NOMO-1 treated with DMSO at 0.1 percent for 48 hours (cell line): ENCODE measurements at regions not wholly inside any gene's neighbourhood (a gene's known extent, or its start where the extent isn't known, plus 50 kb on each side); places are given as distances from the start of the nearest gene placed in this dataset.

Source experiments
- DNase-seq: peaks from one replicate; lab custom pipeline; 2025; ENCODE audit not compliant: unreplicated experiment; lab: John Stamatoyannopoulos, UW

- no peak for DNase-seq
These were observed 615.3 kb downstream of the BCL11A start for GRCh38 chr2:59938181-59938580.

DNA sequence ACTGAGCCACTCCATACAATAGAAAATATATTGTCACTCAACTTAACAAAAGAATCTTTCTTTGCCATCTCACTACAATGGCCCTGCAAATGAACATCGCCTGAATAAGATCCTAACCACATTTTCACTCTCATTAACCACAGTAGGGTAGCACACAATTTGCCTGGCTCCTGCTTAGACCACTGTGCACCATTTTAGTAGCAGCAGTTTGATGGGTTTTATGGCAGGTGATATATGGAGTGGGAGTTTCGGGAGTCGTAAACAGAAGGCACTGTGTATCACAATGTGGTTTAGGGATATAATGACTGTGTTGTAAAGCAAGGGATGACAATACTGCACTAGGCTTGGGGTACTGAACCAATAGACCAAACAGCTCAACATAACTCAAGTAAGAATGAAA lies 617.4 kb downstream of the BCL11A start:
- DNase-seq, result no peak

DNA sequence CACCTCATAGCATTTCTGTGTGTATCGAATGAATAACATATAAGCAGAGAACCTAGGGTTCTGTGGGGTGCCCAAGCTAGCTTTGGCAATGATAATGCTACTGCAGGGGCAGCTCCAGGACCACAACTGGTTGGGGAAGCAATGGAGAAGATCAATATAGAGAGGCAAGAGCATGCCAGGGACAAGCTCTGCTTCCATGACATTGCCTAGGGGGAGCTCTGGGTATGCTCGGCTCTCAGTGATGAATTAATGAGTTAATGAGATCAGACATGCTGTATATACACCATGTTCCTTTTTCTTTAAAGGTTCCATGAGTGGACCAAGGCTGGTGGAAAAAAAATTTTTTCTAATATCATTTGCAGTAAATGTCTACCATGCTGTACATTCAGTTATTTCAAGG lies 618.4 kb downstream of the BCL11A start:
- no peak for DNase-seq

GRCh38 chr2:59933948-59934347 lies 619.5 kb downstream of the BCL11A start:
- DNase-seq, result no peak

- no peak for DNase-seq
These were observed 621.1 kb downstream of the BCL11A start for GRCh38 chr2:59932341-59932740.

GRCh38 chr2:59930430-59930829 lies 623.0 kb downstream of the BCL11A start:
- DNase-seq, result no peak

DNA sequence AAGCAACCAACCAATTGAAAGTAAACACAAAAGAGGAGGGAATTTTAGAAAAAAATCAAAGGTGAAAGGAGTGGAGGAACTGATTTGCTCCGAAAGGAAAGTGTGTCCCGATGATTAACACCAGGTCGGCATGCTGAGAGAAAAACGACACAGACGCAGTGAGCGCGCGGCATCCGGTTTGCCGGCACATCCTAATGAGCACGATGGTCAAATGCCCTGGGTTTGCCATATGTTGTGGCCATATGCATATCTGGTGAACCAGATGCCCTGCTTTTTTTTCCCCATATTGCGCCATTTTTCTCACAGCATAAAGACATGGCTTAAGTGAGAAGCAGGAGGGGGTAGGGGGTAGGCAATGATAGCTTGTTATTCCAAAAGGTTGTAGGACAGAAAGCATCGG lies 626.7 kb downstream of the BCL11A start:
- DNase-seq, result no peak

GRCh38 chr2:59925321-59925720 lies 628.1 kb downstream of the BCL11A start:
- no peak for DNase-seq

- no peak for DNase-seq
These were observed 629.1 kb downstream of the BCL11A start for GRCh38 chr2:59924346-59924745.

GRCh38 chr2:59922450-59922849 lies 631.0 kb downstream of the BCL11A start:
- DNase-seq, result no peak

DNA sequence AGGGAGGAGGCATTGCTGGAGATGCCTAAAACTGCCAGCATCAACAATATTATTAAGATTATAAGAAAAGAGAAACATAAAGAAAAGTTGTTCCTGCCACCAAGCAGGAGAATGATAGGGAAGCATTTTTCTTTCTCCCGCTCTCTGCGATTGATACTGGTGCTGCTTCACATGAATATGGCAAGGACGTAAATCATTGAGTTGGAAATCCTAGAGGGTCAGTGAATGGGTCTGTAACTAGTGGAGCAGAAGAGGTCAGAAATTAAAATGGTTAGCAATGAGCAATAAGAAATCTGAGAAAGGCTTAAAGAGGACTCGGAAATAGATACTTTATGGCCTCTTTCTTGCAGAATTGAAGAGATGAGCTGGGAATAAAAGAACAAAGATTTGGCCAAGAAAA lies 631.7 kb downstream of the BCL11A start:
- DNase-seq, result no peak

- no peak for DNase-seq
These were observed 632.5 kb downstream of the BCL11A start for GRCh38 chr2:59920961-59921360.

GRCh38 chr2:59920307-59920706 lies 633.1 kb downstream of the BCL11A start:
- DNase-seq, result no peak

- no peak for DNase-seq
These were observed 633.9 kb downstream of the BCL11A start for GRCh38 chr2:59919579-59919978.

DNA sequence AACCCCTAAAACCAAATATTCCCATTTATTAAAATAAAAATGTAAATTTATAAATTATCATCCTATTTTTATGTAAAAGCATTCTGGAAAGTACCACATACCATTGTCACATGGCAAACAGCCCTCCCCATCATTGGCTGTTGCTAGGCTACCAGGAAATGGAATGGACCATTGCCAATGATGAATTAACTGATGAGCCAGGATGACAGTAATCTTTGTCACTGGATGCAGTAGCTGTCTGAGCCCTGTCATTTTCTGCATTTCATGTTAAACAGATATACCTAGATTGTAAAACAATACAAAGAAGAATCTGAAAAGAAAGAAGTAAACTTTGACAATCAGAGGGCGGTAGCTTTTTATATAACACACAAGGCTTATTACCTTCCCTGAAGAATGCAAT lies 641.4 kb downstream of the BCL11A start:
- no peak for DNase-seq

GRCh38 chr2:59910166-59910565 lies 643.3 kb downstream of the BCL11A start:
- DNase-seq, result no peak

GRCh38 chr2:59909147-59909546 lies 644.3 kb downstream of the BCL11A start:
- no peak for DNase-seq

DNA sequence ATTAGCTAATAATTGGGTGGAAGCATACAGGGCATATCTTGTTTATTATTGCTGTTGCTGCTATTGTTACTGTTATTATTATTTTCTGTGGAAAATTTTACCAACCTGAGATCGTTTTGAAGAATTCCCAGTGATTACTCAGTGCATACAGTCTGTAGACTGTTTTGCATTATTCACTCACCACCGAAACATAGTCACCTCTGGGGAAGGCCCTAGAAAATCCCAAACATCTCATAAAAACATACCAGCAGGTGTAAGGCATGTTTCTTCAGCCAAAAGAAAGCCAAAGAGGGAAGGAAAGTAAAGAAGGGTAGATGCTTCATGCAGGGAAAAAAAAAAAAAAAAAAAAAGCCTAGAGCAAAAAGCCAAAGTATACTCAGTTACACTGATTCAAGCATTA lies 647.7 kb downstream of the BCL11A start:
- DNase-seq, result no peak

DNA sequence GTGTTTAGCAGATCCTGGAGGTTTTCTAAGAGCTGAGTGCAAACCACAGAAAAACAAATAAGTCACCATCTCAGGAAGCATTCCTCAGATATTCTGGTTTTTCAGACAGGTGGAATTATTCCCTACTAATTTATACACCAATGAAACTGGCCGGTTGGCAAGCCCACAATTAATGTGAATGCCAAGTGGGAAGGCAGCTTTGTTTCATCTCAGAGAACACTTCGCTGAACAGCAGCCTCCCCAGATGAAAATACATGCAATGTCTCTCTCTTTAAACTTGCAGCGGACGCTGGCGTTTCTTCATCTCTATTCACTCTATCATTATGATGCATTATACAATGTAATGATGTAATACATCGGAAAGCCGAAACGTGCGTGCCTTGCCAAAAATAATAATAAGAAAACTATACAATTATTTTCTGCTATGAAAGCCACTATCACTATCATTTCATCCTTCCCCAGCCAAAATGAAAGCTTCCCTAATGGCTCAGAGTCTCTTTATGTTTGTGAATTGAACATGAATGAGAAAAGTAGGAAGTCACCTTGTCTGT lies 649.4 kb downstream of the BCL11A start:
- no peak for DNase-seq

DNA sequence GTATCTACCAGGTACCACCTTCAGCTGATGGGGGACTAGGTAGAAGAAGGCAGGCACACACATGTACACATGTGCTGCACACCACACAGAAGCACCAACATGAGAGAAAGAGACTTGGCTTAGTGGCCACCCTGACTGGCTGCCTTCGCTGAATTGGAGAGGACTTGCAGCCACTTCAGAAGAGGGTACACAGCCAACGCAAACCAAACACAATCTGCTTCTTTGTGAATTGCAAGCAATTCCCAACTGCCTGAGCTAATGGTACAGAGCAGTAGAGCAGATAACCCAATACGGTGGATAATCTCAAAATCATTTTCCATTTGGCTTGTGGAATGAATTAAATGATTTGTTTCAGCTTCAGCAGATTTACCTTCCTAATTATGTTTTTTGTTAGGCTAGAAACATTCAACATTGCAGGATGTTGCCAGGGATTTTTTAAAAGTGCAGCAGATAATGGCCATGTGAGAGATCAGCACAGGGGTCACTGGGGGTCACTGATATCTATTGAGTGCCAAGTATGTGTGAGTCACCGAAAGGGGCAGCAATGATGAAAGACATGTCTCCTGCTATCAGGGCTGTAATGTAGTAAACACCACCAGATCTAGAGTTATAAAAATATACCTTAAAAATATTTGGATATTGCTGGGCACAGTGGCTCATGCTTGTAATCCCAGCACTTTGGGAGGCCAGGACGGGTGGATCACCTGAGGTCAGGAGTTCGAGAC lies 652.6 kb downstream of the BCL11A start:
- no peak for DNase-seq

- DNase-seq, result no peak
These were observed 653.8 kb downstream of the BCL11A start for GRCh38 chr2:59899692-59900091.

DNA sequence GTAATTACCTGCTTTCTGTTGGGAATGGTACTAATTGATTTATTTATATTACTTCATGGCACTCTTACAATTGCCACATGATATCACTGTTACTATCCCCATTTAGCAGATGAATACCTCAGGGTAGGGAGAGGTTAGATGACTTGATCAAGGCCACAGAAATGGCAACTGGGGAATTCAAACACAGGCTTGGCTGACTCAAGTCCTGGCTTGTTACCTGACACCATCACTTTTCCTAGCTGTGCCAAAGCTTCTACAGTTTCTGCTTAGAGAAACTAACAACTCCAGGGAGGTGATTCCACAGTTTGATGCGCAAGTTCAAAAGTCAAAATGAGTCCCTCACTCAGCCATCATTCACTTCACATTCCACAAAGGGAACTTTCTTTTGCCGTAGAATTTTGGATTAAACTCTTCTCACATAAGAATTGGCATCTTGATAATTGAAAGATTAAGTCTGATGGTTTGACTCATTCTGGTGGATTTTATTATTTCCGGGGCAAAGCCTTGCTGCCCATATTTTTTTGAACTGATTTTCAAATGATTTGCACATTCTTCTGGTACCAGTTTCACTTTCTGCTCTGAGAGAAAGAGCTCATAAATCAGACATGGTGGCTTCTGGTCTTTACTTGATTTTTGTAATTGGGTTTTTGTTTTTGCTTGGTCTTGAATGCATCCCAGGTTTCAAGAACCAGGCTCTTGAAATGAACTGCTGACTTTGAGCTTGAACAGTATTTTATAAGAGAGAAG lies 656.8 kb downstream of the BCL11A start:
- peak; percentile 15 for DNase-seq
